B cell (primary cell): ENCODE measurements at regions not wholly inside any gene's neighbourhood (a gene's known extent, or its start where the extent isn't known, plus 50 kb on each side); places are given as distances from the start of the nearest gene placed in this dataset.

ENCODE experiments used
- ATAC-seq: fragments of 200-7000 bp; cut with Tn5 transposase; one replicate; pipeline ENCODE4 v1.10.0; 2021; ENCODE audit warnings: low read depth, mild to moderate bottlenecking, moderate number of reproducible peaks, moderate library complexity
- CTCF ChIA-PET: fragments of 350-600 bp; sonication (Branson Sonifier 250); formaldehyde crosslinking; loops from one replicate; lab custom pipeline; 2021; ENCODE audit warnings: antibody characterized with exemption, inconsistent platforms; lab: Charles Lee
- POLR2A ChIA-PET: fragments of 350-600 bp; sonication (Branson Sonifier 250); formaldehyde crosslinking; loops from one replicate; lab custom pipeline; 2021; ENCODE audit warnings: antibody characterized with exemption; lab: Charles Lee
- DNase-seq: peaks from one replicate; pipeline ENCODE4 v3.0.0; 2013
- H2AFZ ChIP-seq: 2 replicates; pipeline ENCODE4 v1.6.1; 2012; ENCODE audit warnings: mild to moderate bottlenecking, low read depth, low read length; ENCODE audit not compliant: insufficient read depth, poor library complexity, severe bottlenecking
- H3K27ac ChIP-seq, 2 donors: 1 replicate in 1 of 2; 2 replicates in 1 of 2; pipeline ENCODE4 v1.5.1; 2012 to 2013; ENCODE audit warnings: low read length in 2 of 2, mild to moderate bottlenecking in 2 of 2, moderate library complexity in 1 of 2
- H3K27me3 ChIP-seq, 4 experiments: fragments of 200-600 bp in 1 of 4; sonication (generic) in 1 of 4; replicated peaks in 1 of 4; 1 replicate in 2 of 4; 2 replicates in 2 of 4; pipeline versions ENCODE4 v1.6.1 to v1.7.0; 2013 to 2016; ENCODE audit warnings: low read length in 3 of 4, mild to moderate bottlenecking in 2 of 4, mixed read lengths in 1 of 4, moderate library complexity in 1 of 4; ENCODE audit not compliant: insufficient read depth in 4 of 4, control insufficient read depth in 3 of 4; ENCODE audit errors: control extremely low read depth in 1 of 4
- H3K36me3 ChIP-seq, 2 experiments: replicated peaks in 1 of 2; 1 replicate in 1 of 2; 2 replicates in 1 of 2; pipeline versions ENCODE4 v1.6.1 to v1.7.1; 2013; ENCODE audit warnings: low read length in 1 of 2; ENCODE audit not compliant: insufficient read depth in 2 of 2, control insufficient read depth in 1 of 2; ENCODE audit errors: control extremely low read depth in 1 of 2, extremely low read depth in 1 of 2
- H3K4me1 ChIP-seq, 2 donors: fragments of 200-600 bp in 1 of 2; sonication (generic) in 1 of 2; 1 replicate in 1 of 2; 2 replicates in 1 of 2; pipeline versions ENCODE4 v1.5.1 to v1.6.1; 2013 to 2017; ENCODE audit warnings: low read length in 2 of 2; ENCODE audit not compliant: control insufficient read depth in 2 of 2, insufficient read depth in 2 of 2
- H3K4me2 ChIP-seq: replicated peaks from 2 replicates; pipeline ENCODE3; 2012; ENCODE audit warnings: mild to moderate bottlenecking, low read depth, low read length; ENCODE audit not compliant: poor library complexity, severe bottlenecking
- H3K4me3 ChIP-seq, 5 experiments: fragments of 200-600 bp in 1 of 5; sonication (generic) in 1 of 5; 1 replicate in 3 of 5; 2 replicates in 2 of 5; pipeline versions ENCODE4 v1.5.1 to v1.7.0; 2011 to 2016; ENCODE audit warnings: low read length in 4 of 5, mild to moderate bottlenecking in 4 of 5, low read depth in 2 of 5, control low read depth in 1 of 5, moderate library complexity in 1 of 5; ENCODE audit not compliant: insufficient read depth in 1 of 5; ENCODE audit errors: control extremely low read depth in 1 of 5, extremely low read depth in 1 of 5
- H3K79me2 ChIP-seq: fragments of 200-600 bp; sonication (generic); one replicate; pipeline ENCODE4 v1.6.0; 2016; ENCODE audit warnings: low read length; ENCODE audit not compliant: control insufficient read depth, insufficient read depth
- H3K9ac ChIP-seq: fragments of 200-600 bp; sonication (generic); 2 replicates; pipeline ENCODE4 v1.6.1; 2017; ENCODE audit warnings: mild to moderate bottlenecking, low read length, moderate library complexity
- H3K9me3 ChIP-seq, 3 donors: one replicate each; pipeline versions ENCODE4 v1.6.1 to v1.7.1; 2013; ENCODE audit warnings: low read length in 2 of 3; ENCODE audit not compliant: control insufficient read depth in 2 of 3, insufficient read depth in 1 of 3; ENCODE audit errors: control extremely low read depth in 1 of 3
- H4K20me1 ChIP-seq: 2 replicates; pipeline ENCODE4 v1.6.0; 2012; ENCODE audit warnings: mild to moderate bottlenecking, low read length; ENCODE audit not compliant: insufficient read depth, control insufficient read depth, poor library complexity, severe bottlenecking
- H3K27ac Mint-ChIP-seq: one replicate; pipeline ENCODE4 v1.8.0; 2021; ENCODE audit warnings: mixed read lengths
- H3K27me3 Mint-ChIP-seq: one replicate; pipeline ENCODE4 v1.8.0; 2021; ENCODE audit warnings: mixed read lengths
- H3K4me1 Mint-ChIP-seq: one replicate; pipeline ENCODE4 v1.8.0; 2021; ENCODE audit warnings: mixed read lengths
- H3K4me3 Mint-ChIP-seq: one replicate; pipeline ENCODE4 v1.8.0; 2021; ENCODE audit warnings: mixed read lengths
- H3K9me3 Mint-ChIP-seq: one replicate; pipeline ENCODE4 v1.8.0; 2022; ENCODE audit warnings: mixed read lengths; ENCODE audit not compliant: insufficient read depth
- CTCF ChIP-seq: fragments of 200-600 bp; IDR thresholded peaks from one replicate; pipeline ENCODE4 v1.8.0; 2022; ENCODE audit warnings: antibody characterized with exemption, mild to moderate bottlenecking
- EZH2 ChIP-seq: IDR thresholded peaks from 2 replicates; pipeline ENCODE4 v1.6.1; 2012; ENCODE audit warnings: borderline replicate concordance, low read depth, mild to moderate bottlenecking, moderate library complexity, low read length; ENCODE audit not compliant: insufficient read depth, poor library complexity, severe bottlenecking
- WGBS: methylation state at CpG from one replicate; pipeline ENCODE4 v1.1.5; 2013; ENCODE audit warnings: missing lambda C conversion rate; ENCODE audit not compliant: insufficient coverage; 5-methylcytosine and 5-hydroxymethylcytosine counted together
- intact Hi-C: fragments of 100-400 bp; cut with micrococcal nuclease; formaldehyde crosslinking; loops from one replicate; pipeline ENCODE4 v1.10.0; 2022

- intact Hi-C loops = no loop called here
- H3K4me3 Mint-ChIP-seq = no peak overlapping the region
- TF ChIP-seq EZH2 (no peak), CTCF (no peak)
- Histone ChIP-seq H3K27ac (no peak overlapping the region), H2AFZ (no peak overlapping the region), H4K20me1 (no peaks in the 10 kb centered on the region), H3K4me2 (no peak overlapping the region), H3K4me3 (no peak overlapping the region), H3K79me2 (no peaks in the 10 kb centered on the region), H3K9me3 (peaks cover 0 to 4% (median 0%) of the 10 kb centered on the region in 3 donors), H3K36me3 (no peaks in the 10 kb centered on the region), H3K4me1 (no peaks in the 10 kb centered on the region), H3K9ac (no peak overlapping the region), H3K27me3 (peaks cover 0 to 9% (median 0%) of the 10 kb centered on the region in 4 experiments)
- H3K4me1 Mint-ChIP-seq = no peaks in the 10 kb centered on the region
- H3K27me3 Mint-ChIP-seq = peaks cover 21% of the 10 kb centered on the region
- H3K27ac Mint-ChIP-seq = no peak overlapping the region
- WGBS = 32% methylated on average over 28 of the region's 29 CpGs
- no peak for ATAC-seq
- ChIA-PET POLR2A (no interaction called here), CTCF (no interaction called here)
- DNase-seq = no peak
- no peaks in the 10 kb centered on the region for H3K9me3 Mint-ChIP-seq
These were observed 62.3 kb upstream of the ADRA2C start for GRCh38 chr4:3703677-3704521.

GRCh38 chr4:3703343-3703676 is 62.9 kb upstream of the ADRA2C start:
- H3K4me1 Mint-ChIP-seq = no peaks in the 10 kb centered on the region
- ATAC-seq (no peak), DNase-seq (no peak)
- H3K4me3 ChIP-seq = no peak overlapping the region
- 47% methylated on average over 5 of the region's 5 CpGs for WGBS
- peaks cover 0 to 9% (median 0%) of the 10 kb centered on the region in 4 experiments for H3K27me3 ChIP-seq
- TF ChIP-seq CTCF (no peak), EZH2 (no peak)
- peaks cover 21% of the 10 kb centered on the region for H3K27me3 Mint-ChIP-seq
- H3K79me2 ChIP-seq = no peaks in the 10 kb centered on the region
- peaks cover 0 to 4% (median 0%) of the 10 kb centered on the region in 3 donors for H3K9me3 ChIP-seq
- H3K9me3 Mint-ChIP-seq = no peaks in the 10 kb centered on the region
- CTCF ChIA-PET = no interaction called here
- H3K4me3 Mint-ChIP-seq = no peak overlapping the region
- H3K36me3 ChIP-seq = no peaks in the 10 kb centered on the region
- intact Hi-C loops = no loop called here
- POLR2A ChIA-PET = no interaction called here
- no peak overlapping the region for H3K4me2 ChIP-seq
- H3K27ac Mint-ChIP-seq = no peak overlapping the region
- no peak overlapping the region for H3K27ac ChIP-seq
- H4K20me1 ChIP-seq = no peaks in the 10 kb centered on the region
- no peak overlapping the region for H3K9ac ChIP-seq
- H2AFZ ChIP-seq = no peak overlapping the region
- H3K4me1 ChIP-seq = no peaks in the 10 kb centered on the region
